ENCODE measurements at regions not wholly inside any gene's neighbourhood (a gene's known extent, or its start where the extent isn't known, plus 50 kb on each side); places are given as distances from the start of the nearest gene placed in this dataset.
A peak's percentile ranks its signal among the peaks of the same experiment; 100 is the strongest.
"Not testable (repeated sequence)": the region's sequence is repeated elsewhere in the genome, so short reads cannot be mapped to it uniquely, and the experiment has no call there.

DNA sequence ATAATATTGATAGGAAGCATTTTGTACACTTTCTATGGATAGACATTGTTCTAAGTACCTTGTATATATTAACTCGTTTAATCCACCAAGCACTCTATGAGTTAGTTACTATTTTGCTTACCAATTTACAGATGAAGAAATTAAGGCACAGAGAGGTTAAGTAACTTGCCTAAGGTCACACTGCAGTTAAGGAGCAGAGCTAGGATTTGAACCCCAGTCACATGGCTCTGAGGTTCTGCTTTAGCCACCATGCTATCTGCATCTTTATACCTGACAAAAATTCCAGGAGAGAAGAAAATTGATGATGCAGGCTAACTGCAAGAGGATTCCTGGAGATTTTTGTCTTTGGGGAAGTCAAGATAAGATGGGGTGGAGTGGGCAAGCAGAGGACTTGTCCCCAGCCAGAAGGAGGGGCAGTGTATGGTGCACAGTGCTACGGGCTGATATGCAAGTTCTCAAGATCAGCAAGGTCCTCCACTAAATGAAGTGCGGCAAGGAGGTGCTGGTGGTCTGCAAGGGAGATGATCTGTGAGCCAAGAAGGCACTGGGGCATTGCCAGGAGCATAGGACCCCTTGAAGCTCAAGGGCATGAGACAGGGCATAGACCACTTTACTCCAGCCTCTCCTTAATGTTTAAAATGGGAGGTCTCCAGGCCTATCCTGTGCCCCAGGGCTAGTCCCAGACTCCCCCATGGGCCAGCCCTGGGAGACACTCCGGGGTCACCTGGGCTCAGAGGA is 430.6 kb downstream of the RPS24 start:
- H3K9me3 ChIP-seq: no peaks in the 10 kb centered on the region
- 49 to 66% methylated on average over 3 to 4 of the region's 4 CpGs for WGBS, 2 donors

DNA sequence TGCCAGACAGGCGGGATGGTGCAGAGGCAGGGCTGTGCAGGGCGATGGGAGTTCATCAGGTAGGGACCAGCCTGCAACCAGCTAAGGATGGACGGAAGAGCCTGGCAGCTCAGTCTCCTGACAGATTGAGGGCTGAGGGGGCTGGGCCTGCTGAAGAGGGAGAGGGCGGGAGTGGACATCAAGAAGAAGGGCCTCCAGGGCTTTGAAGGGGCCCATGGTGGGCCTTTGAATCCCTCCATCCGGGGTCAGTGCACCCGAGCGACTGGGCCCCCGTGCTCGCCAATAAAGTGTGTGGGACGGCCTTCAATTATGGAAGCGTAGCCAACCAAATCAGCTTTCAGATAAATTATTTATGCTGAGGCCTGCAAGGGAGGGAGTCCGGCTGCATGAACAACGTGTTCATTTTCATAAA is 431.2 kb downstream of the RPS24 start:
- peak in 1 of 2 donors; percentile 19 for ATAC-seq (ENCODE audit: low FRiP score in 2 of 2)
- 75 to 88% methylated on average over 5 to 13 of the region's 13 CpGs for WGBS, 2 donors
- TF ChIP-seq POLR2A (IDR thresholded peaks at IDR 0.05) (no peak), EP300 (IDR thresholded peaks at IDR 0.05) (no peak), POLR2AphosphoS5 (IDR thresholded peaks at IDR 0.05) (no peak)
- TF ChIP-seq, protein P1, sequence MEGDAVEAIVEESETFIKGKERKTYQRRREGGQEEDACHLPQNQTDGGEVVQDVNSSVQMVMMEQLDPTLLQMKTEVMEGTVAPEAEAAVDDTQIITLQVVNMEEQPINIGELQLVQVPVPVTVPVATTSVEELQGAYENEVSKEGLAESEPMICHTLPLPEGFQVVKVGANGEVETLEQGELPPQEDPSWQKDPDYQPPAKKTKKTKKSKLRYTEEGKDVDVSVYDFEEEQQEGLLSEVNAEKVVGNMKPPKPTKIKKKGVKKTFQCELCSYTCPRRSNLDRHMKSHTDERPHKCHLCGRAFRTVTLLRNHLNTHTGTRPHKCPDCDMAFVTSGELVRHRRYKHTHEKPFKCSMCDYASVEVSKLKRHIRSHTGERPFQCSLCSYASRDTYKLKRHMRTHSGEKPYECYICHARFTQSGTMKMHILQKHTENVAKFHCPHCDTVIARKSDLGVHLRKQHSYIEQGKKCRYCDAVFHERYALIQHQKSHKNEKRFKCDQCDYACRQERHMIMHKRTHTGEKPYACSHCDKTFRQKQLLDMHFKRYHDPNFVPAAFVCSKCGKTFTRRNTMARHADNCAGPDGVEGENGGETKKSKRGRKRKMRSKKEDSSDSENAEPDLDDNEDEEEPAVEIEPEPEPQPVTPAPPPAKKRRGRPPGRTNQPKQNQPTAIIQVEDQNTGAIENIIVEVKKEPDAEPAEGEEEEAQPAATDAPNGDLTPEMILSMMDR (IDR thresholded peaks at IDR 0.05): no peak
- Histone ChIP-seq H3K9me3 (no peaks in the 10 kb centered on the region), H3K4me1 (no peaks in the 10 kb centered on the region), H3K27me3 (no peaks in the 10 kb centered on the region), H3K4me3 (no peak overlapping the region), H3K36me3 (no peaks in the 10 kb centered on the region), H3K27ac (no peak overlapping the region)
- DNase-seq: no peak

More for the DNA sequence above, 430.6 kb downstream of the RPS24 start:
- Histone ChIP-seq H3K36me3 (no peaks in the 10 kb centered on the region), H3K27ac (no peak overlapping the region), H3K4me3 (no peak overlapping the region), H3K27me3 (no peaks in the 10 kb centered on the region), H3K4me1 (peaks cover 0 to 3% (median 0%) of the 10 kb centered on the region in 4 donors)
- ATAC-seq (ENCODE audit: low FRiP score in 2 of 2) (no peak), DNase-seq (no peak)
- TF ChIP-seq POLR2AphosphoS5 (IDR thresholded peaks at IDR 0.05) (no peak), EP300 (IDR thresholded peaks at IDR 0.05) (no peak), POLR2A (IDR thresholded peaks at IDR 0.05) (no peak)
- TF ChIP-seq, protein P1 (IDR thresholded peaks at IDR 0.05): no peak

DNA sequence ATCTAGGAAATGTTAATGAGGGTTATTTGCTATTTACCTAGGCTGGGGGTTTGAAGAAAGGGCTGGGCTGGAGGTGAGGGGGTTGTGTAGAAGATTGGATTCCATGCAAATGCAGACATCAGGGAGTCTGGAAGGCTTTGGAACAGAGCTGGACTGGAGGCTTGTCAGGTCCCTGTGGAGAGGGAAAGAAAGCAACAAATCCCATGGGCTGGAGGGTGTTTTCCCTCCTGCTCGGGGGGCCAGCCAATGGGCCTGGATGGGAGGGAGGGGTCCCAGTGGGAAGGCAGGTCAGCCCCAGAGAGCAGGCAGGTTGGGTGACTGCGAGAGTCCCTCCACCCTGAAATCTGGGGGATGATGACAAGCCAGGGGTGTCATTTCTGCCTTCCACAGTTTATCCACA is 431.8 kb downstream of the RPS24 start:
- ATAC-seq (ENCODE audit: low FRiP score in 2 of 2): no peak
- TF ChIP-seq, protein P1 (IDR thresholded peaks at IDR 0.05): no peak
- TF ChIP-seq POLR2AphosphoS5 (IDR thresholded peaks at IDR 0.05): no peak
- no peak for TF ChIP-seq EP300 (IDR thresholded peaks at IDR 0.05)
- no peak for TF ChIP-seq POLR2A (IDR thresholded peaks at IDR 0.05)
- 97 to 100% methylated on average over 2 of the region's 2 CpGs for WGBS, 2 donors
- H3K27me3 ChIP-seq: no peaks in the 10 kb centered on the region
- no peaks in the 10 kb centered on the region for H3K4me1 ChIP-seq
- no peak for DNase-seq
- no peak overlapping the region for H3K4me3 ChIP-seq
- H3K36me3 ChIP-seq: no peaks in the 10 kb centered on the region
- no peak overlapping the region for H3K27ac ChIP-seq
- no peaks in the 10 kb centered on the region for H3K9me3 ChIP-seq

DNA sequence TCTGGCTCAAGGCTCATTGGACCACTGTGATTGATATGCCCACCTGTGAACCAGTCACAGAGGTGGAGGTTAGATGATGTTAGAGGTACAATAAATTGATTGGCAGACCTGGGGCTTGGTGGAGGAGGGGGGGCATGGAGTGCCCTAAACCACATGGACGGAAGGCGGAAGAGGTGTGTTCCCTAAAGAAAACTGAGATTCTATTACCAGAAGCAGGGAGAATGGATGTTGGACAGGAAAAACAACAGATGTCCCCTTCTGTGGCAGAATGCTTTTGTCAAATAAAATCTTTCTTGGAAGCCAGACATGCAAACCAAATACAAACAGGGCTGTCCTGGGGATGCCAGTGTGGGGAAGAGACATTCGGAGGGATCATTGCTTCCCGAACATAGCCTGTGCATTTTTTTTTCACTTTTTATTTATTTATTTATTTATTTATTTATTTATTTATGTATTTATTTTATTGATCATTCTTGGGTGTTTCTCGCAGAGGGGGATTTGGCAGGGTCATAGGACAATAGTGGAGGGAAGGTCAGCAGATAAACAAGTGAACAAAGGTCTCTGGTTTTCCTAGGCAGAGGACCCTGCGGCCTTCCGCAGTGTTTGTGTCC is 433.9 kb downstream of the RPS24 start:
- Histone ChIP-seq H3K4me1 (no peaks in the 10 kb centered on the region), H3K9me3 (no peaks in the 10 kb centered on the region), H3K27me3 (no peaks in the 10 kb centered on the region), H3K4me3 (no peak overlapping the region), H3K27ac (no peak overlapping the region), H3K36me3 (no peaks in the 10 kb centered on the region)
- 77 to 88% methylated on average over 5 of the region's 7 CpGs for WGBS, 2 donors
- no peak for TF ChIP-seq POLR2AphosphoS5 (IDR thresholded peaks at IDR 0.05)
- TF ChIP-seq EP300 (IDR thresholded peaks at IDR 0.05): no peak
- TF ChIP-seq, protein P1 (IDR thresholded peaks at IDR 0.05): no peak
- no peak for TF ChIP-seq POLR2A (IDR thresholded peaks at IDR 0.05)
- DNase-seq (no peak), ATAC-seq (ENCODE audit: low FRiP score in 2 of 2) (no peak)

DNA sequence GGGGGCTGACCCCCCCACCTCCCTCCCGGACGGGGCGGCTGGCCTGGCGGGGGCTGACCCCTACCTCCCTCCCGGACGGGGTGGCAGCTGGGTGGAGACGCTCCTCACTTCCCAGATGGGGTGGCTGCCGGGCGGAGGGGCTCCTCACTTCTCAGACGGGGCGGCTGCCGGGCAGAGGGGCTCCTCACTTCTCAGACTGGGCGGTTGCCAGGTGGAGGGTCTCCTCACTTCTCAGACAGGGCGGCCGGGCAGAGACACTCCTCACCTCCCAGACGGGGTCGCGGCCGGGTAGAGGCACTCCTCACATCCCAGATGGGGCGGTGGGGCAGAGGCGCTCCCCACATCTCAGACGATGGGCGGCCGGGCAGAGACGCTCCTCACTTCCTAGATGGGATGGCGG is 435.1 kb downstream of the RPS24 start:
- H3K36me3 ChIP-seq; H3K27me3 ChIP-seq; H3K27ac ChIP-seq; H3K4me3 ChIP-seq; ATAC-seq (ENCODE audit: low FRiP score in 2 of 2); H3K4me1 ChIP-seq; H3K9me3 ChIP-seq: not testable (repeated sequence)
- WGBS, 2 donors: 98 to 100% methylated on average over 7 to 16 of the region's 26 CpGs
- peak in 1 of 2 donors; percentile 51 for DNase-seq
